COR-L47 (cell line): ENCODE measurements at regions not wholly inside any gene's neighbourhood (a gene's known extent, or its start where the extent isn't known, plus 50 kb on each side); places are given as distances from the start of the nearest gene placed in this dataset.

ENCODE experiments used
- DNase-seq: peaks from one replicate; lab custom pipeline; 2025; lab: John Stamatoyannopoulos, UW

DNA sequence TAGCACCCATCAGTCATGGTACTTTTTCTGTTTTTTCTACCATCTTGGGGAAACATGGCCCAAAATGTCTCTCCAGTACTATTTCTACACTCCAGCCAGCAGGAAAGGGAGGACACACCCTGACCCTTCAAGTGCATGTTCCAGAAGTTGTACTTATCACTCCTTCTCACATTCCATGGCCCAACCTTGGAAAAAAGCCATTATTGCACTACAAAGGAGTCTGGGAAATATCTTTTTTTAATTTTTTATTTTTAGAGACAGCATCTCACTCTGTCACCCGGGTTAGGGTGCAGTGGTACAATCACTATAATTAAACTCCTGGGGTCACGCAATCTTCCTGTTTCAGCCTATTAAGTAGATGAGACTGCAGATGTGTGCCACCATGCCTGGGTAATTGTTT is 100.0 kb upstream of the PPP2R3A start:
- no peak for DNase-seq

- DNase-seq = no peak
These were observed 97.6 kb upstream of the PPP2R3A start for GRCh38 chr3:135867911-135868310.

DNA sequence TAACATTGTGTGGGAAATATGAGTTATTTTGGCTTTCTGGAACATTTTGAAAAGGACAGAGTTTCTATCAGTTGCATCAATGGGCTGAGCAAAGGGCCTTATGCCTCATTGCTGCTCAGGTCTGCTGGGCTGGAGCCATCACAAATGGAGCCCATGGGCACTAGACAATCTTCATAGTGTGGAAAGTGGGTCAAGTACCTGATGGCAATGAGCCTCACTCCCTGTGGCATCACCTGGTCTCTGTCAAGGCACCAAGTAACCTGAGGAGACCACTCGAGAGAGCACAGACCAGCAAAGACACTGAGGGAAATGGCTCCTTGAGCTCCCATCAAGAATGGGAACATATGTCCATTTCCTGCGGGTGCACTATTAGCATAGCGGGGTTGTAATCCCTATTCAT is 96.7 kb upstream of the PPP2R3A start:
- no peak for DNase-seq

GRCh38 chr3:135869439-135870105 is 96.0 kb upstream of the PPP2R3A start:
- DNase-seq = no peak

DNA sequence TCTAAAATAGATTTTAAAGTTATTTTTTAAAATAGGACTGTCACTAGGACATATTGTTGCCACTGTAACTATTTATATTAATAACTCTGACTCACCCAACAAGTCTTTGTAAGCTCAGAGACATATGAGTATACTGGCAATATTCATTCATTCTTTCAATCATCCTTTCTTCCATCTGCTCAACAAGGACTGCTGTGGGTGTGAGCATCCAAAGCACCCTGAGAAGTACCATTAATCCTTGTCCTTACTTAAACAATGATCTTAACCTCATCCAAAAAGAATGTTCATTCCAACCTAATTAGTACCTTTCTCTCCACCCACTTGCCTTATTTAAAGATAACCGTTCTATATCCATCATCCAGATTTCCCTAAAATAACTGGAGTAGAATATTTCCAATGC is 94.2 kb upstream of the PPP2R3A start:
- DNase-seq = no peak

- no peak for DNase-seq
These were observed 91.5 kb upstream of the PPP2R3A start for GRCh38 chr3:135874035-135874434.

GRCh38 chr3:135878501-135878900 is 87.0 kb upstream of the PPP2R3A start:
- DNase-seq = no peak

- no peak for DNase-seq
These were observed 79.6 kb upstream of the PPP2R3A start for GRCh38 chr3:135885885-135886284.

- no peak for DNase-seq
These were observed 78.3 kb upstream of the PPP2R3A start for GRCh38 chr3:135887220-135887619.

DNA sequence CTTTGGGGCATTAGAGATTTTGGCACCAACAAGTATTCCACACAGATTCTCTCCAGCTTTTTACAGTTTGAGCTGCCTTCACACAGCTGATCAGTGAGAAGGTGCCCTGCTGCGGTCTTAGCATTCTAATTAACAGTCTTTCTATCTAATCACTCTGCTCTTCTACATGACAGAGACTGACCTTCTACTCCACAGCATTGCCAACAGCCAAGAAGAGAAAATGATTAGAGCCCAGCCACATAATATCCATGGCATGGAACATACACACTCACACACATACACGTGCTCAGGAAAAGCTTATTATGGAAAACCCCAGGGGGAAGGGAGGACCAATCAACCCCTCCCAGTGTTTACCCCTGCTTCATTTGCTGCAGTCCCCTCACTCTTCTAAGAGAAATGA is 76.1 kb upstream of the PPP2R3A start:
- no peak for DNase-seq

DNA sequence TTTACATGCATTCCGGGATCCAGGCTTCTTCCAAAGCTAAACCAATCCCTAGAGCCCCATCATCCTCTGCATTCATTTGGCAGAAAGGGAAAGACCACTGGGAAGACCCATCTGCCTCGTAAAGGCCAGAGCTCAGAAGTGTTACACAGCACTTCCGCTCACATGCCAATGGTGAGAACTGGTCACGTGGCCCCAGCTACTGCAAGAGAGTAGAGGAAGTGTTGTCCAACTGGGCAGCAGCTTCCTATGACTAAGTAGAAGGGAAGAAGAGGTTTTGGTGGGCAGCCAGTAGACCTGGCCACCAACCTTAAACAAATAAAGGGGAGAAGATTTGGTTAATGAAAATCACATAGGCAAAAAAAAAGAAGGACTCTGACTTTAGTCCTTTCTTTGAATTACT is 74.4 kb upstream of the PPP2R3A start:
- DNase-seq = no peak

DNA sequence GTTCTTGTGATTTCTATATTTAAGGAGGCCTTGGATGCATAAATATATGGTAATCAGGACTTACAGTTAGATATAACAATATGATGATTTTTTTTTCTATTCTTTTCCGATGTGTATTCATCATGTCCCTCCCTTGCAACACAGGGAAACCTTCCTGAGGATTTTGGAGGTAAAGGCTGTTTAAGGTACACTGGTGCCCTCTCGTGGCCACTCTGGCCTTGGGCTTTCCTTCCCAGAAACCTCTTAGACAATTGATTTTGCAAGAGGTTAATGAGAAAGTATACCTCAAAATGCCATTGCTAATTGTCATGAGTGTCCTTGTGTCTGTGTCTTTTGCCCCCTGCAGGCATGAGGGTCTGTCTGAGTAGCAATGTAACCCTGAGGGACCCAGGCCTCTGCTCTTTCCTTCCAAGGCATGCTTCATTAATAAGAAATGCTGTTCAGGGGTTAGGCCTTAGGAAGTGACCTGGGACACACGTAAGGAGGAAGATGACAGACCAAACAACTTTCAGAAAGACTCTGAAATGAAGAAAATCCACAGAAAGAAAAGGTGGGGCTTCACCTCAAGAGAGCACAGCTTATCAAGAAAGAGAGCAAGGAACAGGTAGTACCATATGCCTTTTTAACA is 70.3 kb upstream of the PPP2R3A start:
- DNase-seq = peak; percentile 84

GRCh38 chr3:135895734-135896121 is 69.8 kb upstream of the PPP2R3A start:
- DNase-seq = no peak

DNA sequence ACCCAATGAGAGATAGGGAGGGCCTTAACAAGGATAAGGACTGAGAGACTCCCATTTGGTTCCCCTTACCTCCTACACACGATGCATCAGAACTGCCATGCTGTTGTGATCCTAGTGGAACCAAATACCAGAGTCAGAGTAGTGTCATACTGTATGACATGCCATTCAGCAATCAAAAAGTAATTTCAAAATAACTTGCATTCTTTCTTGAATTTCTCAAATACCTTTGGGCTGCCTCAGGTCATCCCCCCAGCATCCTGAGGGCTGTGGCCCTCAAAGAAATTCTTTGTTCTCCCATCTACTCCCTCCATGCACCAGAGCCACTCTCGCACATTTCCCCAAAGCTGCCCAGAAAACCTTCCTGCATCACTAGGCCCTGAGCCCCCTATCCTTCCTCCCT is 68.9 kb upstream of the PPP2R3A start:
- no peak for DNase-seq

- no peak for DNase-seq
These were observed 67.8 kb upstream of the PPP2R3A start for GRCh38 chr3:135897715-135898114.

DNA sequence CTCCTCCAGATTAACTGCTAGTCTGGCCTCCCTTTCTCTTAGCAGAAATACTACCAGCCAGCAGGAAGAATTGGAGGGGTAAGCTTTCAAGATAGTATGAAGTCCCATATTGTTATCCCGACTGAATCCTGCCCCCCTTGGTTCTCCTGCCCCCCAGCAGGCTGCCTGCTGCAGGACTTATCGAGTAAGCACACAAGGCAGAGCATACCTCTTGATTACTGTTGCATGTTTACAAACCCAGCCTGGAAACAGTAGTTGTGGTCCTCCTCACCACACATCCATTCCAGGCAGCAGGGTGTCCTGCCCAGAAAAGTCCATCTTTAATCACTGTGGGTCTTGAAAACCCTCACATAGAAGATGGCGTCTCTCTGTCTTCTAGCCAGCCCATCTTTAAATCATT is 66.8 kb upstream of the PPP2R3A start:
- DNase-seq = no peak

DNA sequence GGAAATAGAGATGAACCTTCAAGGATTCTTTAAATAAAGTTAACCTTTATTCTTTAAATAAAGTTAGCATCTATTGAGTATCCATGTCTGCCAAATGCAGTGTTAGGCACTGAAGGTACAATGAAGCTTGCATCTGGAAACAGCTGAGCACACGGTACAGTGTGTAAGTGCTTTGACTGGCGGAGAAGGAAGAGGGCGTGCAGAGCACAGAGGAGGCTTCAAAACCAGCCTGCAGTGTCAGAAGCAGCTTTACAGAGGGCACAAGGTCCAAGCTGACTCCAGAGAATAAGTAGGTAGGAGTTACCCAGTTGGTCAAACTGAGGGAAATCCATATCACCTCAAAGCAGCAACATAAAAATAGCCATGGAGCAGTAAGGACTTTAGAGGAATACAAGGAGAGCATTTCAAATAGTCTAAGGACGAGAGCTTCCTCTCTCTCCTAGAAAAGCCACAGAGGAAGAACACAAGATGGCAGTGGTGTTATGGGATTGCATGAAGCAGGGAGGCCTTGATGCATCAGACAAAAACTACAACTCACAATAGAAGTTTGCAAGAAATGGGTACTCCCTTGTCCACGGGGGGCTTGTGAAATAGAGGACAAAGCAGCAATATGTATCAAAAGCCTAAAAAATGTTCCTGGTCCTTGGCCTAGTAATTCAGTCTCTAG is 60.3 kb upstream of the PPP2R3A start:
- no peak for DNase-seq

DNA sequence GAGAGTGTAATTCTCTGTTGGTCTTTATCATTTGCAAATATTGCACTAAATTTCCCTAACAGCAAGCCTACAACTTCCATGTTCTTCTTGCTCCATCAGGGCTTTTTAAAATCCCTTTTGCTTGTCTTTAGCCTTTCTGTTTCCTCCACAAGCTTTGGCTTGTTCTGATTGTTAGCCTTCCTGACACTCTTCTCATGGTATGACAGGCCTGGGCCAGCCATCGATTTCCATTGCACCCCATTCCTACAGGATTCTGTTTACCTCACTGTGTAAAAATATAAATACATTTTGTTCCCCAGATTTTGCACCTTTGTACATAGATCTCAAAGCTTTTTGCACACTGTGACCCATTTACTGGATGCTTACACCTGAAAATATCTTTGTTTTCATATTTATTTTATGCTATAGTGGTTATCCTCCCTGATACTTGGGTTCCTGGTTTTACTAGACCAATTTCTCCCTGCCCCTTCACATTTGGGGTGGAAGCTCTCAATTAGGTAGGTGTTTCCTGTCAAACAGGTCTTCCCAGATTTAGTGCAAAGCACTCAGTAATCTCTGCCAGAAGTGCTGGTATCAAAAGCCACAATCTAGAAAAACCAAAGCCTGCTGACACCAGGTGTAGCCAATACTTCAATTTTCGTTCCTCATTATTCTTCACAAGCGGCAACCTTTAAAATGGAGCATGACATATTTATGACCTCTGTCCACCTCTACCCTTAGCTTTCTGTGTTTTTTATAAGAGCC is 57.9 kb upstream of the PPP2R3A start:
- no peak for DNase-seq

GRCh38 chr3:135908225-135908624 is 57.3 kb upstream of the PPP2R3A start:
- no peak for DNase-seq

GRCh38 chr3:135908737-135909136 is 56.8 kb upstream of the PPP2R3A start:
- DNase-seq = no peak

DNA sequence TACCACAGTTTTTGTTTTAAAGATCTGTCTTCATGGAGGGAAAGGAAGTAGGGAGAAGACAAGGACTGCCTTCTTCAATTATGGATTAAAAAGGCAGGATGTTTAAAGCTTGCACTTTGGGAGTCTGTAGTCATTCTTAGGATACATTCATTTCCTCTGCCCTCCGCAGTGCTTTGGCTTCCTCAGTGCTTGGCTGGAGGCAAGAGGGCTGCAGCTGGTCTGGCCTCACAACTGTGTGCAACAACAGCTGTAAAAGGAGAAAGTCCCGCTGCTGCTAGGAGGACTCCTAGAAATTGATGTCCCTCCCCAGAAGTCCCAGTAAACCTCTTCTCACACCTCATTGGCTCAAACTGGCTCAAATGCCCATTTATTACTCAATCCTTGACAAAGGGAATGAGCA is 54.4 kb upstream of the PPP2R3A start:
- no peak for DNase-seq

DNA sequence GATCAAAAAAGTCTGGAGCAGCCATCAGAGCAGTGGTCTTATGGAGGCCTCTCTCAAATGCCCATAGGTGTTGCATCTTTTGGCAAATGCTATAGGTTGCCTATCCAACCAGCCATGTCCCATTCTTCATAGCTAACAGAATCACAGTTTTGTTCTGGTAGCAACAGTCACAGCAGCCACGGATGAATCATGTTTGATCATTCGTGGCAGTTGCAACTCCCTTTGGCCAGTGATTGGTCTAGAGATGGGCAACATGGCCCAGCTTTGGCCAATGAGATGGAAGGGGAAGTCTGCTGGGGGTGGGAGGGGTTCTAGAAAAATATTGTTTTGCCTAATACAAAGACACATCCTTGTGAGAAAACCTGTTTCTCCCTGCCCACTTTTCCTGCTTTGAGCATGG is 50.3 kb upstream of the PPP2R3A start:
- DNase-seq = no peak
